Gastrocnemius medialis (tissue), 4 donors: ENCODE measurements at regions not wholly inside any gene's neighbourhood (a gene's known extent, or its start where the extent isn't known, plus 50 kb on each side); places are given as distances from the start of the nearest gene placed in this dataset.

Experiments used
- POLR2A ChIP-seq, 2 donors: fragments of 450-650 bp; IDR thresholded peaks; one replicate each; pipeline ENCODE4 v1.6.1; 2017; ENCODE audit warnings: antibody characterized with exemption in 2 of 2, mild to moderate bottlenecking in 2 of 2, moderate library complexity in 2 of 2
- TF ChIP-seq, protein P1 (sequence below), 5 experiments: fragments of 450-650 bp in 3 of 5; fragments of 200-600 bp in 2 of 5; sonication (generic) in 2 of 5; IDR thresholded peaks in 4 of 5; conservative IDR thresholded peaks in 1 of 5; 1 replicate in 4 of 5; 2 replicates in 1 of 5; pipeline ENCODE4 v1.5.1; 2016 to 2019; ENCODE audit warnings: antibody characterized with exemption in 5 of 5, mild to moderate bottlenecking in 3 of 5, moderate library complexity in 3 of 5

DNA sequence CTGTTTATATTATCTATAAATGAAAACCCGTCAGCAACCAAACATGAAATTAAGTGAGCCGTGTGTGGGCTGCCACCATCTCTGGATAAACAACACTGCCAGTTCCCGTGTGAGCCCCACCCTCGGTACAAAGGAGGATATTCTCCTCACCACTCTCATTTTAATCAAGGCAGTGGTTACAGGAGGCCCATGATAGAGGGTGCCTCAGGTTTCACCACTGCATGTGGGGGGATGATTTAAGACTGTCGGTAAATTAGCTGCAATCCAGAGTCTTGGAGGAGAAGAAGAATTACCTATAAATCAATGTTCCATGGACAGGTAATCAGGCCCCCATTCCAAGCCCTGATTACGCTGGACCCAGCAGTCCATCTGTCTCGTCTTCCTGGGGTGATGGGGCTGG is 361.6 kb upstream of the SULF2 start:
- TF ChIP-seq, protein P1, sequence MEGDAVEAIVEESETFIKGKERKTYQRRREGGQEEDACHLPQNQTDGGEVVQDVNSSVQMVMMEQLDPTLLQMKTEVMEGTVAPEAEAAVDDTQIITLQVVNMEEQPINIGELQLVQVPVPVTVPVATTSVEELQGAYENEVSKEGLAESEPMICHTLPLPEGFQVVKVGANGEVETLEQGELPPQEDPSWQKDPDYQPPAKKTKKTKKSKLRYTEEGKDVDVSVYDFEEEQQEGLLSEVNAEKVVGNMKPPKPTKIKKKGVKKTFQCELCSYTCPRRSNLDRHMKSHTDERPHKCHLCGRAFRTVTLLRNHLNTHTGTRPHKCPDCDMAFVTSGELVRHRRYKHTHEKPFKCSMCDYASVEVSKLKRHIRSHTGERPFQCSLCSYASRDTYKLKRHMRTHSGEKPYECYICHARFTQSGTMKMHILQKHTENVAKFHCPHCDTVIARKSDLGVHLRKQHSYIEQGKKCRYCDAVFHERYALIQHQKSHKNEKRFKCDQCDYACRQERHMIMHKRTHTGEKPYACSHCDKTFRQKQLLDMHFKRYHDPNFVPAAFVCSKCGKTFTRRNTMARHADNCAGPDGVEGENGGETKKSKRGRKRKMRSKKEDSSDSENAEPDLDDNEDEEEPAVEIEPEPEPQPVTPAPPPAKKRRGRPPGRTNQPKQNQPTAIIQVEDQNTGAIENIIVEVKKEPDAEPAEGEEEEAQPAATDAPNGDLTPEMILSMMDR (IDR thresholded peaks at IDR 0.05 in 4 of 5, conservative IDR thresholded peaks at IDR 0.05 in 1 of 5): no peak
- TF ChIP-seq POLR2A (IDR thresholded peaks at IDR 0.05): no peak
